Right lobe of liver (tissue), 6 donors: ENCODE measurements at regions not wholly inside any gene's neighbourhood (a gene's known extent, or its start where the extent isn't known, plus 50 kb on each side); places are given as distances from the start of the nearest gene placed in this dataset.

Experiments used
- ATAC-seq, 4 donors: fragments of 200-7000 bp; cut with Tn5 transposase; one replicate each; pipeline ENCODE4 v1.9.1; 2020; ENCODE audit warnings: mild to moderate bottlenecking in 4 of 4, moderate library complexity in 4 of 4
- DNase-seq, 3 donors: peaks; one replicate each; pipeline ENCODE4 v3.0.0-alpha.2; 2020
- H3K27ac ChIP-seq, 3 donors: fragments of 200-600 bp; one replicate each; pipeline ENCODE4 v1.8.0; 2022
- H3K27me3 ChIP-seq, 2 donors: fragments of 200-600 bp; one replicate each; pipeline ENCODE4 v1.8.0; 2022
- H3K36me3 ChIP-seq, 4 donors: fragments of 200-600 bp; sonication (generic) in 1 of 4; one replicate each; pipeline versions ENCODE4 v1.5.1 to v1.8.0; 2017 to 2022; ENCODE audit warnings: control low read depth in 1 of 4
- H3K4me1 ChIP-seq, 4 donors: fragments of 200-600 bp; sonication (generic) in 1 of 4; one replicate each; pipeline versions ENCODE4 v1.5.1 to v1.8.0; 2017 to 2022; ENCODE audit warnings: control low read depth in 1 of 4
- H3K4me3 ChIP-seq, 3 donors: fragments of 200-600 bp; one replicate each; pipeline ENCODE4 v1.8.0; 2022
- H3K9me3 ChIP-seq, 4 donors: fragments of 200-600 bp; sonication (generic) in 1 of 4; one replicate each; pipeline versions ENCODE4 v1.5.1 to v1.8.0; 2017 to 2022; ENCODE audit warnings: control low read depth in 1 of 4
- CTCF ChIP-seq, 4 donors: fragments of 200-600 bp in 3 of 4; fragments of 450-650 bp in 1 of 4; IDR thresholded peaks; one replicate each; pipeline versions ENCODE4 v1.5.1 to v1.8.0; 2016 to 2022; ENCODE audit warnings: antibody characterized with exemption in 4 of 4, mild to moderate bottlenecking in 2 of 4
- POLR2A ChIP-seq: fragments of 450-650 bp; IDR thresholded peaks from one replicate; pipeline ENCODE4 v1.6.1; 2017; ENCODE audit warnings: antibody characterized with exemption, mild to moderate bottlenecking
- WGBS: methylation state at CpG from one replicate; pipeline ENCODE4 v1.1.6; 2018; ENCODE audit warnings: low coverage, low lambda C conversion rate; ENCODE audit not compliant: insufficient coverage; ENCODE audit errors: missing lambda C conversion rate; 5-methylcytosine and 5-hydroxymethylcytosine counted together
- intact Hi-C, 2 donors: fragments of 100-400 bp; cut with DNase I; formaldehyde crosslinking; loops; one replicate each; pipeline versions ENCODE4 v1.11.2 to v1.14.1; 2022
- donor health status: DM: no; HTN: yes; CAD: no.
- donor health status: DM: no; HTN: no; CAD: no.
- donor health status: DM: no; HTN: no; CAD: no.
- donor health status: DM: no; HTN: yes; CAD: no.
- donor health status: DM: no; HTN: yes; CAD: no.

- Histone ChIP-seq H3K4me1 (no peaks in the 10 kb centered on the region), H3K27ac (no peak overlapping the region), H3K9me3 (no peaks in the 10 kb centered on the region), H3K36me3 (no peaks in the 10 kb centered on the region), H3K4me3 (no peak overlapping the region), H3K27me3 (no peaks in the 10 kb centered on the region)
- intact Hi-C loops, result no loop called here
- ATAC-seq (no peak), DNase-seq (no peak)
- TF ChIP-seq CTCF (IDR thresholded peaks at IDR 0.05) (no peak), POLR2A (no peak)
Measured at GRCh38 chr7:121574109-121574508, 178.0 kb upstream of the FAM3C start.

- TF ChIP-seq CTCF (IDR thresholded peaks at IDR 0.05) (no peak), POLR2A (no peak)
- H3K36me3 ChIP-seq, result no peaks in the 10 kb centered on the region
- no peaks in the 10 kb centered on the region for H3K27me3 ChIP-seq
- no peak for DNase-seq
- no peak overlapping the region for H3K4me3 ChIP-seq
- H3K27ac ChIP-seq, result no peak overlapping the region
- intact Hi-C loops, result no loop called here
- H3K9me3 ChIP-seq, result no peaks in the 10 kb centered on the region
- ATAC-seq, result no peak
- no peaks in the 10 kb centered on the region for H3K4me1 ChIP-seq
- WGBS, result 78% methylated on average over 7 of the region's 7 CpGs
Measured at GRCh38 chr7:121572615-121573014, 176.5 kb upstream of the FAM3C start.

- H3K27ac ChIP-seq, result no peak overlapping the region
- intact Hi-C loops, result no loop called here
- TF ChIP-seq POLR2A, result no peak
- TF ChIP-seq CTCF (IDR thresholded peaks at IDR 0.05), result no peak
- ATAC-seq (no peak), DNase-seq (no peak)
- H3K9me3 ChIP-seq, result no peaks in the 10 kb centered on the region
- no peaks in the 10 kb centered on the region for H3K4me1 ChIP-seq
- H3K27me3 ChIP-seq, result no peaks in the 10 kb centered on the region
- no peak overlapping the region for H3K4me3 ChIP-seq
- H3K36me3 ChIP-seq, result no peaks in the 10 kb centered on the region
- 84% methylated on average over 3 of the region's 3 CpGs for WGBS
Measured at GRCh38 chr7:121570365-121570764, 174.3 kb upstream of the FAM3C start.

GRCh38 chr7:121563177-121563576 lies 167.1 kb upstream of the FAM3C start:
- WGBS, result 40% methylated on average over 1 of the region's 1 CpG
- ATAC-seq (no peak), DNase-seq (no peak)
- Histone ChIP-seq H3K36me3 (no peaks in the 10 kb centered on the region), H3K27me3 (no peaks in the 10 kb centered on the region), H3K9me3 (no peaks in the 10 kb centered on the region), H3K27ac (no peak overlapping the region), H3K4me1 (no peaks in the 10 kb centered on the region), H3K4me3 (no peak overlapping the region)
- TF ChIP-seq CTCF (IDR thresholded peaks at IDR 0.05) (peak in 1 of 4 donors; percentile 10), POLR2A (no peak)
- intact Hi-C loops, result no loop called here

GRCh38 chr7:121562259-121562658 lies 166.2 kb upstream of the FAM3C start:
- intact Hi-C loops, result no loop called here
- no peaks in the 10 kb centered on the region for H3K27me3 ChIP-seq
- no peaks in the 10 kb centered on the region for H3K4me1 ChIP-seq
- no peak for DNase-seq
- TF ChIP-seq POLR2A (no peak), CTCF (IDR thresholded peaks at IDR 0.05) (no peak)
- no peaks in the 10 kb centered on the region for H3K9me3 ChIP-seq
- 77% methylated on average over 1 of the region's 1 CpG for WGBS
- no peak for ATAC-seq
- H3K27ac ChIP-seq, result no peak overlapping the region
- H3K4me3 ChIP-seq, result no peak overlapping the region
- no peaks in the 10 kb centered on the region for H3K36me3 ChIP-seq
